ENCODE measurements at regions not wholly inside any gene's neighbourhood (a gene's known extent, or its start where the extent isn't known, plus 50 kb on each side); places are given as distances from the start of the nearest gene placed in this dataset.

- no peaks in the 10 kb centered on the region for H3K4me1 Mint-ChIP-seq
- H3K27ac Mint-ChIP-seq: no peak overlapping the region
- no peaks in the 10 kb centered on the region for H3K9me3 Mint-ChIP-seq
- ChIA-PET CTCF (no interaction called here), POLR2A (no interaction called here)
- no peak overlapping the region for H3K4me3 Mint-ChIP-seq
- no peak for DNase-seq
- H3K27me3 Mint-ChIP-seq: peaks cover 28% of the 10 kb centered on the region
- no peaks in the 10 kb centered on the region for H3K36me3 Mint-ChIP-seq (ENCODE audit: low read depth)
Observed at GRCh38 chr3:71847794-71848193, 62.8 kb upstream of the PROK2 start.

- DNase-seq: no peak
- Mint-ChIP-seq H3K4me1 (no peaks in the 10 kb centered on the region), H3K27ac (no peak overlapping the region), H3K4me3 (no peak overlapping the region), H3K9me3 (no peaks in the 10 kb centered on the region), H3K27me3 (peaks cover 28% of the 10 kb centered on the region), H3K36me3 (ENCODE audit: low read depth) (no peaks in the 10 kb centered on the region)
- ChIA-PET CTCF (no interaction called here), POLR2A (no interaction called here)
Observed at GRCh38 chr3:71846185-71846584, 61.2 kb upstream of the PROK2 start.

- Mint-ChIP-seq H3K4me3 (no peak overlapping the region), H3K36me3 (ENCODE audit: low read depth) (no peaks in the 10 kb centered on the region), H3K4me1 (no peaks in the 10 kb centered on the region), H3K27ac (no peak overlapping the region), H3K27me3 (peaks cover 32% of the 10 kb centered on the region), H3K9me3 (no peaks in the 10 kb centered on the region)
- no peak for DNase-seq
- ChIA-PET CTCF (no interaction called here), POLR2A (no interaction called here)
Observed at GRCh38 chr3:71843071-71843470, 58.1 kb upstream of the PROK2 start.

- POLR2A ChIA-PET: no interaction called here
- CTCF ChIA-PET: interaction anchor here (1.1 kb wide), 1 partner anchor 645 kb away, joined by 3 read pairs; no protein-coding TSS in a partner anchor
- Mint-ChIP-seq H3K4me3 (no peak overlapping the region), H3K36me3 (ENCODE audit: low read depth) (no peaks in the 10 kb centered on the region), H3K27me3 (peaks cover 18% of the 10 kb centered on the region), H3K4me1 (no peaks in the 10 kb centered on the region), H3K27ac (no peak overlapping the region), H3K9me3 (no peaks in the 10 kb centered on the region)
- DNase-seq: no peak
Observed at GRCh38 chr3:71838406-71838805, 53.5 kb upstream of the PROK2 start.
